Activated T-cell treated with anti-CD3 and anti-CD28 coated beads for 1 hour (primary cell): ENCODE measurements at regions not wholly inside any gene's neighbourhood (a gene's known extent, or its start where the extent isn't known, plus 50 kb on each side); places are given as distances from the start of the nearest gene placed in this dataset.
"Not testable (repeated sequence)": the region's sequence is repeated elsewhere in the genome, so short reads cannot be mapped to it uniquely, and the experiment has no call there.

ENCODE experiments used
- DNase-seq: peaks from one replicate; pipeline ENCODE4 v3.0.0-alpha.2; 2020; ENCODE audit warnings: low read depth

DNA sequence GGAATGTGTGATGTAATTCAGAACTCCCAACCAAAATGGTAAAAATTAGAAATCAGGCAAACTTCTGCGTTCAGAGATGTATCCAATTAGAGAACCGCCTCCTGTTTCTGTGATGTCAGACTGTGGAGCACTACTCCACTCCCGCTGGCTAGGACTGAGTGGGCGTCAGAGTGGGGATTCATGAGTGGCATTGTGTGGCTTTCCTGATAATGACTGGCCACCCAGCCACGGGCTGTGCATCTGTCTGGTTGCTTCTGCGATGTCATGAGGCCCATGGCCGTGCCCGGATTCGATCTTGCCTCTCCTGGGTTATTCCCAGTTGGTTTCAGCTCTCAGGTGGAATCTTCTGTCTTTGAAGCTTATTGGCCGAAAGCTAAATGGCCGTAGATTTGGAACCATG is 87.1 kb upstream of the KCNA1 start:
- no peak for DNase-seq

DNA sequence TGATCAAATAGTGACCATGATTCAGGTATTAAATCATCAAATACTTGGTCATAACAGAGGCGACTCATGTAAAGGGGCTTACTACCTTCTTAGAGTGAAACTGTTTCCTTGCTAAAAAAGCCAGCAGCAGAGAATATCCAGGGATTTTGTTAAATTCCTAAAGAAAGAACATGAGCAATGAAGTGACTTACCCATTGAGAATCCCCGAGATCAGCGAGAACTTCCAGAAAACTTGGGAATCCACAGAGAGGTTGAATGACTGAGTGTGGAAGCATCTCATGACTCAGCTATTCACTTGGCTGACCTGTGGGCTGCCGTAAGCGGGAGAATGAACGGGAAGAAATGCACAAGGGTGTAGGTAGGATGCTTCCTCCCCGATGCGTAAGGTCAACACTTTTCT is 85.3 kb upstream of the KCNA1 start:
- no peak for DNase-seq

DNA sequence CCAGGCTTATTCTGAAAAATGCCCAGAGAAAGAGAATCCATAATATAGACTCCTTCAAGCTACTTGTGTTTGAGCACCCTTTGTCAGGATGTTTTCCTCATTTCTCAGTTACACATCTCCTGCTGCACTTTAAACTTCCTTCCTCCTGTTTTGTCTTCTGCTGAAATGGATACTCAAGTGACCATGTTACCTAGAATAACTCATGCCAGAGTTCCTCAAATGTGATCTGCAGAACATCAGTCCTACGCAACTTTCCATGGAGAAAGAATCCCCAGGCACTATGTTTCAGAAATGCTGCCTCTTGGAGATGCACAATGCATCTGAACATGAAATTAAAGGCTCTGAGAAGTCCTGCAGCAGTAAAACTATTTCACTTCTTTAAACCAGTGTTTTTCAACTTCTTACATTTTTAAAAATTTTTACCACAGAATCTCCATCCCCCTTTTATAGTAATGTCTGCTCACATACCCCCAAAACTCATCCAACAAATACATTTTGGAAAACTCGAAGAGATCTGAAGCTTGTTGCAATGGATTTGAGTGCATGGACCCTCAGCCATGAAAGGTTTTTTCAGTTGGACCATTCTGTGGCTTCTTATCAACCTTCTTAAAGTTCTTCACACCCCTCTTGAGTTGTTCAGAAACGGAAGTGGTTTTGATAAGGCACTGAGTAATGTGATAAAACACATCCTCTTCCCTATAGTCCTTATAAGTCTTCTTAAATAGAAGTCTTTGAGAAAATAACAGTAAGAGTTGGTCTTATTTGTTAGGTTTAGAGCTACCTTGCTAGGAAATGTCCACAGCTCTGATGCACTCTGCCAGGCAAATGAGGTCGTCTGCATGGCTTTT is 84.5 kb upstream of the KCNA1 start:
- no peak for DNase-seq

DNA sequence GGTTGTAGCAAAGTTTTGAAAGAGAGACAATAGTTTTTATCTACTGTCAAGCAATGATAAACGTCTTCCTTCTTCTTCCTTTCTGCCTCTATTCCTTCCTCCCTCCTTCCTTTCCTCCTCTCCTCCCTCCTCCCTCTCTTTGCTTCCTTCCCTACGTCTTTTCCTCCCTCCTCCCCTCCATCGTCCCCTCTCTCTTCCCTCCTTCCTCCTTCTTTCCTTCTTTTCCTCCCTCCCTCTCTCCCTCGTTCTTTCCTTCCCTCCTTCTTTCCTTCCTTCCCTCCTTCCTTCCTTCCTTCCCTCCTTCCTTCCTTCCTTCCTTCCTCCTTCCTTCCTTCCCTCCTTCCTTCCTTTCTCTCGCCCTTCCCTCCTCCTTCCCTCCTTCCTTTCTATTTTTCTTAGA is 82.8 kb upstream of the KCNA1 start:
- DNase-seq, result no peak

DNA sequence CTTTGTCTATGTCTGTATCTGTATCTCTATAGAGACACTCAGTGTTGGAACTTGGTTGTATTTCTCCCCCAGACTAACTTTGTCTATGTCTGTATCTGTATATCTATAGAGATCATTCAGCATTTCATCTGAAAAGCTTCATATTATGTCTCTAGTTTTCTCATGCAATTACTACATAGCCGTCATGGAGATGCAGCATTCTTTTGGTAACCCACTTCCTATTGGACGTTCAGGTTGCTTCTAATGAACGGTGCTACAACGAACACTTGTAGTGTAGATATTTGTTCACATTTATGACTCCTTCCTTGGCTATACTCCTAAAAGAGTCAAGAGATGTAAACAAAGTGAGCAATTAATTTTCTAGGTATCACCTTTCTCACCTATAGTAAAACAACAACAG is 81.5 kb upstream of the KCNA1 start:
- no peak for DNase-seq

DNA sequence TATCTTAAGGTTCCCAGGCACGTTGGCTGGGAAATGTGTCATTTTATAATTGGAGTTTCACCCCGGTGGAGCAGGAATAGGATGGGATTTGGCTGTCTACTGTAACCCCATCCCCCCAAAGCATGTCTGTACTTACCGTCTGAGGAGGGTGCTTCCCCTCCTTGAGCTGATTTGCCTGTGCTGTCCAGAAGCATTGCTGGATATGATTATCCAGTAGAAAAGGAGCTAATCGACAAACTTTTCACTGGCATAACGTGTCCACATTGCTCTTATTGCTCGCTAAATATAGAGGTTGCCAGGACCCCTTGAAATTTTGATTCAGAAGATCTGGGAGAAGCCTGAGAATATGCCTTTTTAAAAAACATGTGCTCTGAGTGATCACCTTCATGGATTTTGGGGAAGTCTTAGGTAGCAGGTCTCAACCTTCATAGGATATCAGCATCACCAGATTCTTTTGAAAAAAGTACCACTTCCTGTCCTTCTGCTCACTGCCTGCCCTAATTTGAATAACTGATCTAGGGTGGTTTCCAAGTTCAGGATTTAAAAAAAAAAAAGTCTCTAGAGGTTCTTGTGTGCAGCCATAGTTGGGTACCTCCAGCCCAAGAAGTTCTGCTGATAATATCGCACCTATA is 80.4 kb upstream of the KCNA1 start:
- no peak for DNase-seq

DNA sequence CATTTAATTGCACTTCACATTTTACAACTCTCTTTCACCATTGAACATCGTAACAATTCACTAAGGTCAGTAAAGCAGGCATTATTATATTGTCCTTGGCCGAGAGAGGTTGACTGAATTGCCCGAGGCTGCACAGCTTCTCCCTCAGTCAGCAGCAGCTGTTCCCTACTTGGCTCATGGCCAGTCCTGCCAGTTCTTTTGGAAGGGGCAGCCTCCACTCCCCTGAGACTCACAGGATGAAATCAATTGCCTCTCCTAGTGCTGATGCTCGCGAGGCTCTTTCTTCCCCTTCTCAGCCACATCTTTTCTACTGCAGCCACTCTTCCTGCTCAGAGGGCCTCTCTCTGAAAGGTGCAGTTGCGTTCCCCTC is 79.9 kb upstream of the KCNA1 start:
- no peak for DNase-seq

DNA sequence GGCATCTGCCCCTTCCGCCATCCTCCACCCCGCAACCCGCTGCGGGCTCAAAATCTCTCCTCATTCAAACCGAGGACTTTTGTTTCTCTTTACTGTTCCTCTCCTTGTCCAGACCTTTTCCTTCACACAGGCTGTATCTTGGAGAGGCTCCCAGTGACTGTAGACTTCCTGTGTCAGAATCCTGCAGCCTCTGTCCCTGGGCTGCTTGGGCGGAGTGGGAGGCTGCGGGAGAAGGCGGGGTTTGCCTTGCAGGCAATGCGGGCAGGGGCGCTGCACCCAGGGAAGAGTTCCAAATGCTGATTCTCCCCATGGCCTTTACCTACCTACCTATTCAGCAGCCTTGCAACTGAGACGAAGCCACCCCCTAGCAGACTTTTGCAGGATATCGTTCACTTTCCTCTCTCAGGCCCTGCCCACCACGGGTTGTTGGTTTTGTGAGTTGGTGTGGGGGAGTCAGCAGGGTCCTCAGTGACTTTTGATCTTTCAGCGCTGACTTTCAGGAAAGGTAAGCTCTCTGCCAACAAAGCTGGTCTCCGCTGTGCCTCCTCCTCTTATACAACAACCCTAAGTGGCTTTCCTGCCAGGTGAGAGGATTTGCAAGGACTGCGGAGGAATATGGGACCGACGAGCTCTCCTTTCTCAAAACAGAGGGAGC is 79.0 kb upstream of the KCNA1 start:
- no peak for DNase-seq

DNA sequence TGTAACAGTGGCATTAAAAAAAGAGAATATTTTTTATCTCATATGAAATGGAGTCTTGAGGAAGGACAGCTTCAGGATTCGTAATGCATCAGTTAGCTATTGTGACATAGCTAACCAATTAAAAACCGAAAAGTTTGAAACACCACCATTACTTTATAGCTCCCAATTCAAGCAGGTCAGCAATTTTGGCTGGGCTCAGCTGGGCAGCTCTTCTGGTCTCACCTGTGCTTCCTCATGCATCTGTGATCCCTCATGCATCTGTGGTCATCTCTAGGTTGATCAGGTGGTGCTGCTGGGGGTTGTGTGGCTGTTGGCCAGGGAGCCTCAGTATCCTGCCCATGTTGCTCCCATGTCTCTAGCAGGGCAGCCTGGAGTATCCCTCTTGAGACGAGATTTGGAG is 76.7 kb upstream of the KCNA1 start:
- DNase-seq, result no peak

DNA sequence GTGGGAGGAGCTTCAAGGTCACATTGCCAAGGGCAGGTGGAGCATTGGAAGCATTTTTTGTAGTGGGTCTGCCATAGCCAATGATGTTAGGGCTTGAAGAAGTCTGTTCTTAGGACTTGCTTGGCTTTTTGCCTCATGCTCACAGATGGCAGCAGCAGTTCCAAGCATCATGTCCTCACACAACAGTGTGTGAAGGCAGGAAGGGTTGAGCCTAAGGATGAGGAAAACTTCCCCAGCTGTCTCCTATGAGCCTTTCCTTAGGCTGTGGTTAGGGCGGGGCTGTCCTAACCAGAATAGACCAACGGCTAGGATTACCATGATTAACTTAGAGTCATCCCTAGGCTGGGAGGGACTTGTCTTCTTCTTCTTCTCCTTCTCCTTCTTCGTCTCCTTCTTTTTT is 76.2 kb upstream of the KCNA1 start:
- DNase-seq, result no peak

DNA sequence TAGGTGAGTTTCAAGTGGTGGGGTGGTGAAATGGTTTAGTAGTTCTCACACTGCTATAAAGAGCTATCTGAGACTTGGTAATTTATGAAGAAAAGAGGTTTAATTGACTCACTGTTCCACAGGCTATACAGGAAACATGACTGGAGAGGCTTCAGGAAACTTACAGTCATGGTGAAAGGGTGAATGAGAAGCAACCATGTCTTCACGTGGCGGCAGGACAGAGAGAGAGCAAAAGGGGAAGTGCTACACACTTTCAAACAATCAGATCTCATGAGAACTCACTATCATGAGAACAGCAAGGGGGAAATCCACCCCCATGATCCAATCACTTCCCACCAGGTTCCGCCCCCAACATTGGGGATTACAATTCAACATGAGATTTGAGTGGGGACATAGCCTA is 67.3 kb upstream of the KCNA1 start:
- not testable (repeated sequence) for DNase-seq

DNA sequence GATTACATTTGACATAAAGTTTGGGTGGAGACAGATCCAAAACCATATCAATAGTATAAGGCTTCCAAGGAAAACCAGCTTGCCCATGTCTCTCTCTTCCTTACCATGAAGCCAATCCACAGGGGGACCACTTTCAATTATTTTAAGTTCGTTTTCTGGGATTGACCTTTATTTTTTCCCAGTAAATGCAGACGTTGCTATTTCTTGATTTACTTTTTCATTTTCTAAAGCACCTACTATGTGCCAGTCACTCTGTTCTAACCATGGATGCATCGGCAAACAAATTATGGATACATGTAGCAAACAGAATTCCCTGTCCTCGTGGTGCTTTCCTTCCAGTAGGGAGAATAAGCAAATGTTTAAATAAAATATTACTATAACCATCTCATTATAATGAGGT is 65.8 kb upstream of the KCNA1 start:
- no peak for DNase-seq

DNA sequence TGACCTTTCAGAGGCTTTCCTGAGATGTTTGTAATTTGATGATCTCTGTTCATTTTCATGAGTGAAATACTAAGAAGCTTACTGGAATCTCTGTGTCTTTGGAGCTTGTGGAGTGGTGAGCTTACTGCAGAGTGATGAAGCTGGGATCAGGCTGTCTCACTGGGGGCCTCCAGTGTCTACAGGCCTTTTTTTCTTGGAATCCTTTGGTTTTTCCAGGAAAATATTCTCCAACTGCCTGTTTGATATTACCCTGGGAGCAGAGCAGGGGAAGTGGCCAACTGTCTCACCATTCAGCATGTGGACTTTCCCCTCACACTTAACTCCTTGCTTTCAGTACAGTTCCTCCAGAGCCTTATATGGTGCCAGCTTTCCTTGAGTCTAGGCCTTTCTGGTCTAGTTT is 62.0 kb upstream of the KCNA1 start:
- DNase-seq, result no peak

DNA sequence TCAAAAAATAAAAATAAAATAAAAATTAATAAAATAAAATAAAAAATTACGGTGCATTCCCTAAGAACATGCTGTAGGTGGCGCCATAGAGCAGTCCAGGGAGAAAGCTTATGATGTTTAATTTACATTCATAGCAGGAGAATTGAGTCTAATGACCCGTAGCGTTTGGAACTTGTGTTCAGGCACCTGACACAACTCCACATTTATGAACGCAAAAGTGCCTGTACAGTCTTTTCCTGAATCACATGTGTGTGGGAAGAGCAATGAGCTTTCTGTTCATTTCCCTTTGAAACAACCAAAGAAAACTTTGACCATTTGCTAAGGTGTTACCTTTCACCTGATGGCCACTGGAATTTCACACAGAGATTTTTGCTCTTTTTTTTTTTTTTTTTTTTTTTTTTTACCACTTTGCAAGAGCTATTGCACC is 60.6 kb upstream of the KCNA1 start:
- DNase-seq, result peak; percentile 19

DNA sequence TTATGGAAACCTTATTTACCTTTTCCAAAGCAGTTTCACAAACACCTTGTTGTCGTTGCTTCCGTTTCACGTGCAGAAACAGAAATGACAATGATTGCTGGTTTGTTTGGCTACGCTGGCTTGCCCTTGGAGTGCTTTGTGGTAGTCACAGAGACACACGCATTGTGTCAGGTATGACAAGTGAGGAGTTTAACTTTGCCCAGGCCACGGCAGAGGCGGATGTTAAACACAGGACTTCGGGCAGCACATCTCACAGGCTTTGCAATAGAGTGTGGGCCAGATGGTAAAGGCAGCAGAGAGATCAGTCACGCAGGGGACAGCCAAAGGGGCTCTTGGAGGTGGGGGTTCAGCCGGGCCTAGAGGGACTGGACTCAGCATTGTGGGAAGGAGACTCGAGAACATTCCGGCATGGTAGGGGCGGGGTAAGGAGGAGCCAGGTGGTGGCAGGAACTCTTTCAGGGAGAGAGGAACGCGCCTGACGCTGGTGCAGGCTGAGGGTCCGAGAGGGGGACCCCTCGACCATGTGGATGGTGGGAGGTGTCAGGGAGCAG is 59.8 kb upstream of the KCNA1 start:
- DNase-seq, result no peak

DNA sequence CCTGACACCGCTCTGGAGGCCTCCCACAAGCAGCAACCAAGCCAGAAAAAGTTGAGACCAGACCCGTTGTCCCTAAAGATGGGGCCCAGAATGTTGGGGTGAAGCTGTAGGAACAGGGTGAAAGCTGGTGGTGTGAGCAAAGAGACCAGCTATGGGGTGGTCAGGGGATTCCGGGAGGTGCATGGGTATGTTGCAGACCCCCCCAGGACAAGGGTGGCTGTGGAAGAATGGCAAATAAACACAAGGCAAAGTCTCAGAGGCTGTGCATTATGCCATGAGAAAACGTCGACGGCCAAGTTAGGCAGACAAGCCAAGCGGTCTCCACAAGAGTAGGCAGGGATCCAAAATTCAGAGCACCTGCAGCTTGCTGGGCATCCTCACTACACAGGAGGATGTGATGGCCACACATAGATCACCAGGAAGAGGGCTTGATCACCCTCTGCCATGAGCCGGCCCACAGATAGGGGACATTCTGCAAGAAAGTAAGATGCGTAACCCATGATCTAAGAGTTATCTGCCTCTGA is 58.8 kb upstream of the KCNA1 start:
- DNase-seq, result no peak

DNA sequence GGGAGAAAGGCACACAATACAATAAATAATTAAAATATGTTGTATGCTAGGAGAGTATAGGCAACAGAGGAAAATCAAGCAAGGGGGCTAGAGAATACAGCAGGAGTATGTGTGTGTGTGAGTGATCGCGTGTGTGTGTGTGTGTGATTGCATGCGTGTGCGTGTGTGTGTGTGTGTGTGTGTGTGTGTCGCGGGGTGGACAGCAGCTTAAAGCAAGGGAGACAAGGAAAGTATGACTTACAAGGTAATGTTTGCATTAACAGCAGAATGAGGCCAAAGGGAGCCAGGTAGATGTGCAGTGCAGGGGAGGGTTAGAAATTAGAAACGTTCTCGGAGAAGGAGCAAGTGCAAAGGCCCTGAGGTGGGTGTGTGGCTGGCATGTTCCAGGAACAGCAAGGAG is 57.4 kb upstream of the KCNA1 start:
- DNase-seq, result no peak

DNA sequence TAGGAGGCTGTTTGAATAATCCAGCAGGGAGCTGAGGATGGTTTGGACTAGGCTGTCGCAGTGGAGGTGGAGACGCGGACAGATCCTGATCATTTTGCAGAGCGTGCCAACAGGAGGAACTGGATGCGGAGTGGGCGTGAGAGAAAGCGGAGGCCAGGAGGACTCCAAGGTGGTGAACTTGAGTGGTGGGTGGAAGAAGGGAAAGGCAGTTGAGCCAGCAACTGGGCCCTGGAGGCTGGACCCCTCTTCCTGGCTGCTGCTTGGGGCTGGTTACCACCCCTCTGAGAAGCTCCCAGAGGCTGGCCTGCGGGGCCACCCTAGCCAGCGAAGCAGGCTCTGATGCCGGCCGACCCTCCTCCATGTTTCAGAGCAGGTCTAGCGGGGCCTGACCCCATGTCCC is 56.8 kb upstream of the KCNA1 start:
- no peak for DNase-seq

DNA sequence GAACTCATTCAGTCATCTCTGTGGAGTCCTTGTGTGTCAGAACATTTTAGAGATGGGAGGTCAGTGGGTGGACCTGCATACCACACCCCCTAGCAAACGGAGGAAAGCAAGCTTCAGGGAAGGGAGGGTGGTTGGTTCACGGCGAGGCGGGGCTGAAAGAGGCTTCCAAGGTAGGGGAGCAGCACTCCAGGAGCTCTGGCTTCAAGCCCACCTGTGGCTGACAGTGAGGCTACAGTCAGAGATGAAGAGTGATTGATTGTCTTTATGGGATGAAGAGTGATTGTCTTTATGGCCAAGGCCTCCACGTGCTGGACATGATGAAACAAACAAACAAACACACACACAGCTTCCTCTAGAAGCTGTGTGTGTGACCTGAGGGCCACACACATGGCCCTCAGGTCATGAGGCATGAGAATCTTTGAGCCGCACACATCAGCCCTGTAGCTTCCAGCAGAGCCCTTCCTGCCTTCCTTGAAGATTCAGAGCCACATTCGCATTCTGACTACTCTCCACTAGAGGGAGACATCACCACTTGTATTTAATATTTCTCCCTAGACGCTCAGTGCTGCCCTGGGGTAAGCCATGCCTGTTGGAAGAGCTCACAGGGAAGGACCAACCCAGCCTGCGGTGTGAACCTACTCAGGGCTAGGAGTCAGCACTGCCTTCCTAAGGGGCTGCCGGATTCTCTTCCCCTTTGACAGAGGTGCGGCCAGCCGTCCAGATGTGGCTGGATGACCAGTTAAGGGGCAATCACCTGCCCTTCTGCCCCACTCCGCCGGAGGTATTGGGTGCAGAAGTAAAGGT is 54.4 kb upstream of the KCNA1 start:
- peak; percentile 20 for DNase-seq

DNA sequence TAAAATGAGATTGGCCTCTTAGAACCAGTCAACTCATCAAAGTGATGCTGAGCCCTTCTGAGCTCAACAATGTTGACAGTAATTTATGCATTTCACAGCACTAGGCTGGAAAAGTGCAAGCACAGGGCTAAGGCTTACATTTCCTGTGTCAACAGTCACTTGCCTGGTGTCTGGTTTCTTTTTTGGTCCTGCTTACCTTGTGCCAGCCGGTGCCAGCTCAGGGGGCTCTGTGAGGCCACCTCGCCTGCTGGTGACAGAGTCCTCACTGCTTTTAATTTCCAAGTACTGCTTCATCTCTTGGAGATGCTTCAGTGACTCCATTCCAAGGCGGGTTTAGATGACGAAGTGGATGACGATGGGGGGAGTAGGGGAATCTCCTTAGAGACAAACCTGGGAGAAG is 53.1 kb upstream of the KCNA1 start:
- DNase-seq, result no peak

DNA sequence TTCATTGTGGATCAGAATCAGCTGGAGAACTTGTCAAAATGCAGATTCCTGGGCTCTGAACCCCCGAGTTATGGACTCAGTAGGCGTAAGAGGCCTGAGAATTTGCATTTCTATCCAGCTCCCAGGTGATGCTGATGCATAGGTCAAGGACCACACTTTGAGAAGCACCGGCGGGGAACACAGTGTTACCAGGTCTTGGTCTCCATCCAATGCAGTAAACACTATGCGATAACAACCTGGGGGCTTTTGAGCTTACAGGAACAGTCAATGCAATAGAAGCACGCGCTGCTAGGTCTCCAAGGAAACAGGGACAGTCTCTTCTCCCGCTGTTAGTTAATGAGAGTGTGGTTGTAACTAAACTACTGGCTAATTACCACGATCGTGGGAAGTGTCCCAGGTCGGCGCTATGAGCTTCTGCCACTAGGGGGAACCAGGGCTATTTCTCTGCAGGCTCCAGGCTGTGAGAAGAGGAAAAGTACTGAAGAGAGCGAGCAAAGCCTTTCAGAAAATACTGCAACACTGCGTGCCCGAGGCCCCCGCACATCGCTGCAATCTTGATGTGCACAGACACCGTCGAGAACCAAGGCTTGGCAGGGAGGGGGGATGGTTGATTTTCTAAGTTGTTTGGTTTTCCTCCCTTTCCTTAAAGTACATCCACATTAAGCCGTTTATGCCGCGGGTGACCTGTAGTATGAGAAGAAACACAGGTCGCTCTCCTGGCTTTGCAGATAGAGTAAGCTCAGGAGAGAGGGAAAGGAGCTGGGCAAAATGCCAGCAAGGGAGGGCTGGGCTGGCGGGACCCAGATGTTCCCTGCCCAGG is 52.0 kb upstream of the KCNA1 start:
- peak; percentile 65 for DNase-seq
